GM19351 (cell line): ENCODE measurements at regions not wholly inside any gene's neighbourhood (a gene's known extent, or its start where the extent isn't known, plus 50 kb on each side); places are given as distances from the start of the nearest gene placed in this dataset.

Experiments used
- ATAC-seq: cut with Tn5 transposase; IDR thresholded peaks from one replicate; pipeline ENCODE4 v1.9.1; 2021; ENCODE audit warnings: mild to moderate bottlenecking, moderate library complexity; ENCODE audit not compliant: unreplicated experiment

DNA sequence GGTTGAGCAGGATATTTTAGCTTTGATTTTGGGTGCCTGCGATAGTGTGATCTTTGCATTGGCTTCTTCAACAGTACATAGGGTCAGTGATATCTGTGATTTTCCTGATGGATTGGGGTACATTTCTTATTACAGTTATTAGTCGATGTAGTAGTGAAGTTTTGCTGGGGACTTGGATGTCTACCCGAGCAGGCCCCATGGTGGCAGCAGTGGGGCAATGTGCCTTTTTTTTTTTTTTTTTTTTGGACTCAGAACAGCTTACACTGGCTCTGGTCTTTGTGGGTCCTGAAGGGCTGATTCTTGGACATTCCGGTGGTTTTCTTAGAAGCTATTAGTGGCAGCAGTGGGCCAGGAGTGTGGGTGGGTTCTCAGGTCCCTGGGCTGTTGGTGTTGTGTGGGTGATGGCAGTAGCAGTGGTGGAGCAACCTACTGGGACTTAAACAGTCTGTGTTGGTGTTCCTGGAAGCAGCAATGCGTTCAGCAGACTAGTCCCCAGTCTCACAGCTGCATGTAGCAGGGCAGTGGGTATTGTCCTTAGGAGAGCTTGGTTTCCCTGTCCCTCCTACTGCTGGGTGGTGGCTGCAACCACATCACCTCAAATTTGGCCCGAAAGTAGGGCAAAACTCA lies 53.7 kb upstream of the SLC4A10 start:
- ATAC-seq, result peak; percentile 46

DNA sequence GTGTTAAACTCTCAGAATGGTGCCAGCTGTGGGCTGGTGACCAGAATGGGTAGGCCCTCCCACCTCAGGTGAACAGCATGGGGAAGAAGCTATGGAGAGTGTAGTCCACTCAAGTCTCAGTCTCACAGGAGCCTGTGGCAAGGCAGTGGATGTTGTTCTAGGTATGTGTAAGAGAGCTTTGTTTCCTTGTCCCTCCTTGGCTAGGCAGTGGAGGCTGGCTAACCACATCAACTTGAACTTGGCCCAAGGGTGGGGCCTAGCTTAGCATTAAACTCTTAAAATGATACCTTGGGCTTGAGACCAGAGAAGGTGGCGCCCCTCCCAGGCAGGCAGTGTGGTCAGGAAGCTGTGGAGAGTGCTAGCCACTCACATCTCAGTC lies 53.2 kb upstream of the SLC4A10 start:
- peak; percentile 40 for ATAC-seq
